NCI-H1930 (cell line): ENCODE measurements at regions not wholly inside any gene's neighbourhood (a gene's known extent, or its start where the extent isn't known, plus 50 kb on each side); places are given as distances from the start of the nearest gene placed in this dataset.

Source experiments
- DNase-seq, 2 experiments: peaks; one replicate each; lab custom pipeline; 2025; lab: John Stamatoyannopoulos, UW

DNA sequence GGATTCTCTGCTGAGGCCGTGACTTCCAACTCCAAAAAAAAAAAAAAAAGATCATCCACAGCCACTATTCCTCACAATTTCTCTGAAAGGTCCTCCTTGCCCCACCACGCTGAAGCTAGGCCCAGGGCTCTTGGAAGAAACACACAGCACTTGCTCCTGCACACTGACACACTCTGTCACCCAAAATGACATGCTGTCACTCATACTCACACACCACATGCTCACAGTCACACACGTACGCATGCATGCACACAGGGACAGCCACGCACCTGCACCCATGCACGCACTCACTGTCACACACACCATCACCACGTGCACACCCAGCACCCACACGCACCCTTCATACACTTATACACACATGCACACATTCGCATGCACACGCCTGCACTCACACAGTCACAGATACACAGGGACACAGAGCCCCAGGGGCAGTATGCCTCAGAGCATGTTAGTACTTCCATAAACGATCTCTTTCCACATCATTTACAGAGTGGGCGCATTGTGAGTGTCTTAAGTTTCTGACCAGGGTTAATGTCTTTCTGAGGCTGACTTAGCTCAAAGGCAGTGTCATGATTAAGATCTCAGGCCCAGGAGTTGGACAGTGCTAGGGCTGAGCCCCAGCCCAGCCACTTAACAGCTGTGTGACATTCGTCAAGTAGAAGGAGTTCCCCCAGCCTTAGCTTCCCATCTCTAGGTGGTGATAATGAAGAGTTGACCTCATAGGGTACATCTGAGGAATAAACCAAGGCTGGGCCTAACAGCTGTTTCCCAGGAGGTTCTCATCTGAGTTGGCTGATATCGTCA is 93.4 kb downstream of the GLI2 start:
- no peak for DNase-seq

DNA sequence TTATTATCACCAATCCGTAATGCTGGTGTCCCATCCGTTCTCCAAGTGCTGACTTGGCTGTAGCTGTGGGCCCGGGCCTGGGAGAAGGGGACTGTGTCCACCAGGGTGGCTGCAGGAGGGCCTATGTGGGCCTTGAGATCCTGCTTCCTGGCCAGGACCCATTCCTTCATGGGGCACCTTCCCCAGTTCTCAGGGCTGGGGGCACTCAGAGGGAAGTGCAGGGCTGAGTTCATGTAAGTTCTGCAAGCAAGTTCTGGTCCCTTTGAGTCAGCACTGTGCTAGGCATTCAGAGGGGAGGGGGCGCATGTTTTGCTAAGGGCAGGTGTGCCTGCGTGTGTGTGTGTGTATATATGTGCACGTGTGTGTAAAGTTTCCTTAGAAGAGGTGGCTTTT is 94.0 kb downstream of the GLI2 start:
- no peak for DNase-seq

DNA sequence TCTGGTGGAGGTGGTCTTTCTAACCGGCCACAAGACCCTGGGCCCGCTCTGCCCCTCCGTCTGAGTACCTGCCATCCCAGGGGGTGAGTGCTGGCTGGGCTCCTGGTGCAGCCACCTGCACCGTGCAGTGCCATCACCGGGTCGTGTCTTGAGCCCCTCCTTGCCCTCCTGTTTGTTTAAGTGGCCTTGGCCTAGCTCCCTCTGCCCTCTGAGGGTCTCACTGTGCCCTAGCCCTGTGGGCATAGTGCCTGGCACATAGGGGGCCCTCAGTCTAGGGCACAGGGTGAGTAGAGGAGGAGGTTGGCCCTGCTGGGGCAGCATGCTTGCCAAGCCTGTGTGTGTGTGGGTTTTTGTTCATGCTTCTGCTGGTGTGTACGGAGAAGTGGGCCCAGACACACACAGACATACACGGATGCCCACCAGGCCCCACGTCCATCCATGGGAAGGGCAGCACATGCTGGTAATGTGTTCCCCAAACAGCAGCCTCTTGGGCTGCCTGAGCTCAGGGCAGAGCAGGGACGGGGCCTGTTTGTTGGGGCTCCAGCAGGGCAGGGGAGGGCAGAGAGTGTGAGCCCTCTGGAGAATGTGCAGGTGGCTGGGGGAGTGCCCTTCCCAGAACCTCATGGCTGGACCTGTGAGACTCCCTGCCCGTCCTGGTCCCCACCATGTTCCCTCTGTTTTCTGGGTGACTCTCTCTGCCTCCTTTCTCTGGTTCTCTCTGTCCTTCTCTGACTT is 94.6 kb downstream of the GLI2 start:
- DNase-seq: no peak

DNA sequence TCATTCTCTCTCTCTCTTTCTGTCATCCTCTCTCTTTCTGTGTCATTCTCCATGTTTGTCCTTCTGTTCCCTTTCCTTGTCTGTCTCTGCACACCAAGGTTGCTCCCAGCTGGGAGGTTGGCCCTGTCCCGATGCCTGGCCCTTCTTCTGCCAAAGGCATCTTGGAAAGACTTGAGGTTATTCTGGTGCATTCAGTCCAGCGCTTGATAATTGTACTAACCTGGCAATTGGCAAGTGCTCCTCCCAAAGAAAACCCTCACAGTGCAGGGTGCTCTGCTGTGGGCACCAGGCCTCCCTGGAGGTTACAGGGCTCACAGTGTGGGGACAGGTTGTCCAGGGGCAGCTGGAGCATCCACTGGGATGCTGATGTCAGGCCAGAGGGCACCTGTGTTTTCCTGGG is 95.4 kb downstream of the GLI2 start:
- no peak for DNase-seq

DNA sequence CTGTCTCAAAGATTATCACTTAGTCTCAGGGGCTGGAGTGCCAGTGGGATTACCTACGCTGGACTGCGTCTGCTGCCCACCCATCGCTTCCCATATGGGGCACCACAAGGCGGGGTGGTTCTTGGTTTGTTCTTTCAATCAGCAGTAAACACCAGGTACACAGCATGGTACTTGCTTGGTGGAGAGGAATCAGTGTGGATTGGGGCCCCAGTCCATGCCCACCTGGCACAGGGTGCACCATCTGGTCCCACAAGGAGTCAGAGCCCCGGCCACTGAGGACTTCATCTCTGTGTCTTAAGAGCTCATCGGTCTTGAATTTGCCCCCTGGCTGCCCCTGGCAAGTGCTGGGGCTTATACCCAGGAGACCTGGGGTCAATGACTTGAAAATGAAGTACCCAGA is 96.2 kb downstream of the GLI2 start:
- DNase-seq: no peak

DNA sequence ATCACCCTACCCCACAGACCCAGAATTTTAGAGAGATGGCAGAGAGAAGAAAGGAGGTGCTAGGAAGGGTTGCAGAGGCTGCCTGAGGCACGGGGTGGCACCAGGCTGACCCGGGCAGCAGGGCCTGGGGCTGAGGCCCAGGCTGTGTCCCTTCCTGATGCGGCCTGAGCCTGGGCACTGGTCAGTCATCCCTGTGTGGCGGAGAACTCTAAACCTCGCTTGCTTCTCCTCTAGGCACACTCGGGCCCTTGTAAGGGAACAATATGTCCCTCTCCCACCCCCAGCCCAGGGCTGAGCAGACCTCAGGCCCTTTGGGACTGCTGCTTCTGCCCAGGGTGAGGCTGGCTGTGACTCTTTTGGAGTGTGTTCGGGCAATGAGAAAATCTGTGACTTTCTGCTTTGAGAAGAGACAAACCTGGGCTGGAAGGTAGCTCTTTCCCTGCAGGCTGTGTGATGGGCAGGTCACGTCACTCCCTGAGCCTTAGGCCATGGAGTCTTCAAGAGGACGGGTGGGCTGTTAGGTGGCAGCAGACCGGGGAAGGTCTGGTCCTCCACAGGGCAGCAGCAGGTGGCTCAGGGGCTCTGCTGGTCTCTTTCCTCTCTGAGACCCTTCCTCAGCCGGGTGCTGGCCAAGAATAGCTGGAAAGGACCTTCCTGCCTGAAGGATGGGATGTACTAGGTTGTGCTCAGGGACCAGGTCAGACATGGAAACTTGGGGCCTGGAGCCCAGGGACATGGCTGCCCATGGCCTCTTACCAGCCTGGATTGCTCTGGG is 96.8 kb downstream of the GLI2 start:
- DNase-seq: no peak

DNA sequence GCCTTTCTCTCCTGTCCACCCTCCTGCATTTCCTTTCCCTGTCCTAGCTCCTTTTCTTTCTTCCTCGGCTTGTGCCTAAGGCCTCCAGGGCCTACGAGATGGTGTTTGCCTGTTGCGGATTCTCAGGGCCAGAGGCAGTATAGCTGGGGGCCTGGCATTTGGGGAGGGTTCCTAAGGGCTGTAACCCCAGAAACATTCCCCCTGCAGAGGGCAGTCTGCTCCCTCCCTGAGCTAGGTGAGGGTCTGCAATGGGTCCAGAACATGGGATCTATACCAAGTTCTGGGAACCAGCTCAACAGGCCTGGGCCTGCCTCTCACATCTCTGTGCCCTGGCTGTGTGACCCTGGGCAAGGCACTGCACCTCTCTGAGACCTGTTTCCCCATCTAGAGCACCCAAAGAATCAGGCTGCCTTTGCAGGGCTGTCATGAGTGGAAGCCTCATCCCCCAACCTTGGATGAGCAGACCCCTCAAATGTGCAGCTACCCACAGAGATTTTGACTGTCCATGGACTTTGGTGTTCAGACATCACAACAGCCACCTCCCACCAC is 97.5 kb downstream of the GLI2 start:
- DNase-seq: no peak

DNA sequence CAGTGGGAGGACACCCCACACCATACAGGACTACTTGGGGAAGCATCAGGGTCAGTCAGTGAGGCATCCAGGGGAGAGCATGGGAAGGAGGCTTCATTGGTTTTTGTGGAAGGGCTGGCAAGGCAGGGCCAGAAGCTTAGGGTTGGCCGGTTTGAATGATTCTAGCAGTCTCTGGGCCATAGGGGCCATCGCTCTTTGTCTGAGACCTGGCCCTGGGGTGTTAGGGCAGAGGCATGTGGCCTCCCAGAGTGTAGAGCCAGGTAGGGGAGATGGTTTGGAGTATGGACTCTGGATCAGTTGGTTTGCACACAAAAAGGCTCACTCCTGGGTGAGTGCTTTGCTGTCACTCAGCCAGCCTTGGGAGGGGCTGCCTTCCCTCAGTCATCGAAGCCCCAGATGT is 98.5 kb downstream of the GLI2 start:
- no peak for DNase-seq

DNA sequence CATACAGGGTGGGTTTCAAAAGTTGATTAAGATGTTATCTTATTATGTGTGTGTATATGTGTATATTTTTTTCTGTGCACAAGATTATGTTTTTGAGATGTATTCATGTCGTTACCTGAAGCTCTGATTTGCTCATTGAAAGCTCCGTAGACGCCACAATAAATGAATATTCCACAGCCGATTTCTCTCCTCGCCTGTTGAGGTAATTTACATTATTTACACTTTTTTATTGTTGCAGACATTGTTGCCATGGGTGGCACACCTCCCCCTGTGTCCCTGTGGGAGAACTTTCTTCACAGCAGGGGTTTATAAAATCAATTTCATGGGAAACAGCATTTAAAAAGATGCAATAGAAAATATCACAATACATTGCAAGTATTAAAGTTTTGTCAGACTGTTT is 100.6 kb downstream of the GLI2 start:
- no peak for DNase-seq

DNA sequence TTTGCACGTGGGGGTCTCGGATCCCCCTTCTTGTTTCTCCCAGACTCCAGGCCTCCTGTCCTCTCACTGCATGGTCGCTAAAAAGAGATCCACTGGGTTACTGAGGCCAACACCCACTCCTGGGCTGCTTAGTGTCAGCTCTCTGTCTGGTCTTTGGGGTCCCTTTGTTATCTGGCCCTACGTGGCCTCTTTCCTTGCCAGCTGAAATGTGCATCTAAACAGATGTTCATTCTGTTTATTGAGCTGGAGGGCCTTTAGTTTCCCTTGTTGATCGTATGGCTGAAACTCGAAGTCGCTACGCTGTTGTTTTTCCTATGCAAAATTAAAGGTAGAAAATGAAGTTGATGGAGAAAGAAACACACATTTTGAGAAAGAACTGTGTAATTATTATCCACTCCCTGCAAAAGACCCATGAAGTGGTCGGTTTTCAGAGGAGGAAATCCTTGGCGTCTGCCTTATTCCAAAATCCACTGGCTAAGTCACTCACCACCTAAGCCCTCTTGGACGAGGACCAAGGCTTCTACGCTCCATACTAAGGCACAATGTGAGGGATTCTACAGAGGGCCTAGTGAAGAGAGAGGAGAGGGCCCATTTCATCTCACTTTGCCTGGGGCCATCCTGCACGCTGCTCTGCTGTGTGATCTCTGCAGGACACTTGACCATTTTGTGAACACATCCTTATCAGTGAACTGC is 105.3 kb downstream of the GLI2 start:
- no peak for DNase-seq

DNA sequence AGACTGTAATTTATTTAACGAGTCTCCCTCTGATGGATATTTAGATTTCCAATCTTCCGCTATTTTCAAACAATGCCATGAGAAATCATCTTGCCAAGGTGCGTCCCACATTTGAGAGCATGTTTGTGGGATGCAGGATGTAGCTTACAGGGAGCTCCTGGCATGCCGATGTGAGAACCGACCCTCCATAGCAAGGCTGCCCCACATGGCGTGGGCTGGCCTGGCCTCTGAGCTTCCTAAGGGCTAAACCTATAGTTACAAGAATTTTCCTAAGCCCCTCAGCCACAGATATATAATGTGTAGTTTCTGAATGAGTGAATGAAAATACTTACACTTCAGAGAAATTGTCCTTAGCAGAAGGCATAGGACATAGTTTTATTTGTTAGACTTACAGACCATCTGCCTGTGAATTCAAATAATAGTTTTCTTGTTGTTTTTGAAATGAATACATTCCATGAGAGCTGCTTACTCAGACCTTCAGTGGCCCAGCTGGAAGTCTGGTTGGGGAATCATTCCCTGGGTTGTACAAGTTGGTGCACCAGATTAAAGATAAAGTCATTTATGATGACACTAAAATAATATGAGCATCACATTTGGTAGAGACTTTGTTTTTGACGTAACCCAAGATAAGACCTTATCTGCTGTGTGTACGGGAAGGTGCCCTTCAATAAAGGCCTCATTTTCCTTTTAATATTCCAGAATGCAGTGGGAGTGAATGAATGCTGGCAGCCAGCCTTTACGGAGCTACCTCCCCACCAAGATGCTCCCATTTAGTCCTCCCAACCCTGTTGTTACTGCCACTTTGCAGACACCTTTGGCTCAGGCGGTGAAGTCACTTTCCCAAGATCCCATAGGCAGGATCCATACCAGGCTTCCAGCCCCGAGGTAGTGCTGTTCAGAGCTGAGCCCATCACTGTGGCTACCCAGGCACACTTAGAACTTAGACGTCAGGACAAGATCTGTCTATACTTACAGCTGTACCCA is 107.1 kb downstream of the GLI2 start:
- DNase-seq: no peak

DNA sequence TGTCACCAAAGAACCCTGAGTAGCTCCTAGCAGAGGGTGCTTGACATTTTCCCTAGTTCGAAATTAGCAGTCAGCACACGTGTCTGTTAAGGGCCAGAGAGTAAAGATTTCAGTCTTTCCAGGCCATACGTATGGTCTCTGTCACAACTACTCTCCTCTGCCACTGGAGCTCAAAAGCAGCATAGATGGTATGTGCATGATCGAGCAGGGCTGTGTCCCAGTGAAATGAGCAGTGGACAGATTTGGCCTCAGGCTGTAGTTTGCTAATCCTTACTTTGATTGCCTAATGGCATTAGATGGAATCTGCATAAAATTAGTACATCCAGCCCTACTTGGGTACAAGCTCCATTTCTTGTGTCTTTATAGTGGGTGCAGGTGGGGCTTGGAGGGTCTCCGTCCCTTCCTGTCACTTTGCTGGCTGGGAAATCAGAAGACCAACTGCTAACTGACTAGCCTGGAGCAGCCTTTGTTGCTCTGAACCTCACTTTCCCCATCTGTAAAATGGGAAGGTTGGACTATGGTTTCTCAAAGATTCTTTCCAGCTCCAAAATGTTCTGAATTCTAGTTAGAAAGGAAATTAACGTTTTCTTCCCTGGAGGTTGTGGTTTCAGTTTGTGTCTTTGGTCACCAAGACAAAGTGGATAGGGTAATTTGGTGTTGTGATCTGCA is 108.5 kb downstream of the GLI2 start:
- DNase-seq: no peak

DNA sequence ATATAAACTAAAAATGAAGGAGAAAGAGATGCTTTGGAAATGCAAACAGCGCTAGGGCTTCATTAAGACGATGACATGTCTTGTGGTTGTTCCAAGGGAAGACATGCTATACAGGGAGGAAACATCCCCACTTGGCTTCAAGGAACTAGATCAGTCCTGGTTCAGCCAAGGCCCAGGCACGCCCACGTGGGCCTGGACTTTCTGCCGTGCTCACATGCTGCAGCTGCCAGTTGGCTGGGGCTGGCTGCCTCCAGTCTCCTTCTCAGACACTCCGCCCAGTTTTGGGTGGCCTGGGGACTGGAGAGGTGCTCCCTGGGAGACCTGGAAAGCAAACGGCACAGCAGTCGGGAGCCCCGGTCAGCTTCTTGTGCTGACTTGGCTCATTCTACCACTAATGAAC is 109.6 kb downstream of the GLI2 start:
- DNase-seq: no peak

DNA sequence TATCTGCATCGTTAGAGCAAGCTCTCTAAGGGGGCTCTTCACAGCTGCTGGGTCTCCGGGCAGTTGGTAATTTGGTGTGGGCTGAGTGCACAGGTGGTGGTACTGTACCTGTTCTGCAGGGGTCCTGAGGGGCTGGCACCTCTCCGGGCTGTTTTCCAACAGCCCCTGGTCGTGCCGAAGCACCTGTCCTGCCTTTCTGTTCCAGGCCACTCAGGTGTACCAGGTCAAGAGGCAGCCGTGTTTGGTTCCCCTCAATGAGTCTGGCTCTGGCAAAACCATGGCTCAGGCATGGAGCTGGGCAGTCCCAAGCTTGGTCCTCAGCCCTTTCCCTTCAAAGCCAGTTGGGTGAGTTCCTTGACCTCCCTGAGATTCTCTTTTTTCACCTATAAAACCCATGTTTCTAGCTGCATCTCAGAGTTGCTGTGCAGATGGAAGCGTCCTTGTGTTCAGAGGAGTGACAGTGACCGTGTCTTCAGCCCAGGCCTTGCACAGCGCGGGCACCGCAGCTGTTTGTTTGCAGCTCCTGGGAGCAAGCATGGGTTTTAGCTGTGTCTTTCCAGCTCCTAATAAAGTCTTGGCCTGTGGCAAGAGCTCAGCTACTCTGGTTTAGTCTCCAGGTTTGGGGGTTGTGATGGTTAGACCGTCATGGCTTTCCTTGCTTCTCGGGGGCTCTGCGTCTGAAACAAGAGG is 110.9 kb downstream of the GLI2 start:
- no peak for DNase-seq

DNA sequence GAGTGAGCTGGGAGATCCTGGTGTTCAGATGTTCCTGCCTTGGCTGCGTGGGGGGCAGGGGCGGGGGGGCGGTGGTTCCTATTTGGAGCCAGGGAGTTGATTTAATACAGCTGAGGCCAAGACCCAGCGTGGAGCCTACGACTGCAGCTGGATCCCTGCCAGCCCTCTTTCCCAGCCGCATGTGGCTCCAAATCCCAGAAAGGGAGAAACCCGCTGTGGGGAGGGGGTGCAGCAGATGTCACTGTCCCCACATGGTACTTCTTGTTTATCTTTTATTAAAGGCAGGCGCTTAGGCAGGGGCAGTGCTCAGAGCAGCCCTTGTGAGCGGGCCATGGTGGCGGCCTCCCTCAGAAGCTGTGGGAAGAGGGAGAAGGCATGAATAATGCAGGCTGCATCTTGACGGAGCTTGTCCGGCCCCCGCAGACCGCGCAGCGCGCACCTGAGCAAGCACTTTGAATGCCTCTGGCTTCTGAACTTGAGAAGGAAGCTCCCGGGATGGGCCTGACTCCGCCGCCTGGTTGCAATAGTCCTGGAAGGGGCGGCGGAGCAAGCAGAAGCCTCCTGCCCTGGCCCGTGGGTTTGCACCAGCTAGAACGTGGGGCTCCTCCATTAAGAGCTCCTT is 112.1 kb downstream of the GLI2 start:
- no peak for DNase-seq

DNA sequence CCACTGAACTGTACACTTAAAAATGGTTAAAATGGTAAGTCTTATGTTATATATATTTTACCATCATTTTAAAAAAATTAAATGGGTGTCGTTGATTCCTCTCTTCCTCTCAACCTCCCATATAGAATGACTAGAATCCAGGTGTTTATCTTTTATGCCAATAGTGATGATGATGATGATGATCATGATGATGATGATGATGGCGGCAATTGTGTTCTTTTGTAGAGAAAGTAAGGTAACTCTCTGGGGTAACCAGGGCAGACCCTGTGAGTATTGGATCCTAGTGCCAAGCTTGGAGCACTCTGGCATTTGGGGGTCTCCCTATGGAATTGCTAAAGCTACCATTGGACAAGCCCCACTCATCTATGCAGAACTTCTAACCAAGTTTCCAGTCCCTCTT is 113.6 kb downstream of the GLI2 start:
- DNase-seq: no peak

DNA sequence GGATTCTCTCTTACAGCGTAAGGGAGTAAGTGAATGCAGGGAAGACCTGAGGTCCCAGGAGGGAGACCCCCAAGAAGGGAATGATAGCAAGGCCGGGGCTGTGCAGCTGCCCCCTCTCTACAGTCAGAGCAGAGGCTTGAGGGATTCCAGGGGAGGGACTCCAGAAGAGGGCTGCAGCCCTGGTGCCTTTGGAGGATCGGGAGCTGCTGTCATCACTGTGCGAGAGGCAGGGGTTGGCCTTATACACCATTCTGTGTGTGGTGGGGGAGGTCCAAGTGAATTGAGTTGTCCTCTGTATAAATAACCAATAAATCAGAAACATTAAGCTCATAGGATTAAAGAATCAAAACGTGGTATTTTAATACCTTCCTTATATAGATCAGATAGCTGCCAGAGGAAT is 114.9 kb downstream of the GLI2 start:
- no peak for DNase-seq

DNA sequence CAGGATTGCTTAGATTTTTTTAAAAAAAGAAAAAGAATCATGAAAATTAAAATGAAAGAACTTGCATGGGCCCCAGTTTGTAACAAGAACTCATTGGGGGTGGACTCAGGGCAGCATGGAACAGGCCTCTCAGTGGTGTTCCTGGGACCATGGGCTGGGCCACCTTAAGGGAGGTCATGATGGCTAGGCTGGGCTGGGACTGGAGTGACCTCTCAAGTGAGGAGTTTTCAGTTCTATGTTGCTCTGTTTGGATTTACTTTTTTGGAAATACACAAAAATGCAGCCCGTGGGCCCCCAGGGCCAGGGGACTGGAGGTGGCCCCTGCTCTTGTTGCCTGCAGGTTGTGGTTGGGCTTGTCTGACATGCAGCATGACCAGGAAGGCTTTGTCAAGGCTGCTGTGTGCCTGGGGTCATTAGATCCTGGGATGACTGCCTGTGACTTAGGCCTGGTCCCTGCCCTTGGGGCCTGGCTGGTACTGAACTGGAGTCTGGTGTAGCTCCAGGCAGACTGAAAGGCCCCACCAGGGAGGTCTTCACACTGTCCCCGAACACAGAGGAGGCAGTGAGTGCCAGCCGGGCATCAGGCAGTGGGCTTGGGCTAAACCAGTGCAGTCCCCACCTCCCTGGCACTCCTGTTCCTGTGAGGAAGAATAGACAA is 115.6 kb downstream of the GLI2 start:
- no peak for DNase-seq
